Mucosa of stomach (tissue), 1 donor: ENCODE measurements at regions not wholly inside any gene's neighbourhood (a gene's known extent, or its start where the extent isn't known, plus 50 kb on each side); places are given as distances from the start of the nearest gene placed in this dataset.
"Not testable (repeated sequence)": the region's sequence is repeated elsewhere in the genome, so short reads cannot be mapped to it uniquely, and the experiment has no call there.

Source experiments
- H3K27me3 ChIP-seq: one replicate; pipeline ENCODE4 v1.7.0; 2013; ENCODE audit warnings: mild to moderate bottlenecking, low read length; ENCODE audit not compliant: control insufficient read depth, insufficient read depth
- H3K36me3 ChIP-seq: one replicate; pipeline ENCODE4 v1.7.0; 2013; ENCODE audit warnings: low read length; ENCODE audit not compliant: control insufficient read depth, insufficient read depth
- H3K4me1 ChIP-seq: one replicate; pipeline ENCODE4 v1.7.0; 2013; ENCODE audit warnings: mild to moderate bottlenecking, low read length; ENCODE audit not compliant: control insufficient read depth, insufficient read depth
- H3K4me3 ChIP-seq: one replicate; pipeline ENCODE4 v1.7.0; 2013; ENCODE audit warnings: low read length
- H3K9ac ChIP-seq: one replicate; pipeline ENCODE4 v1.7.0; 2013; ENCODE audit warnings: mild to moderate bottlenecking, low read length, moderate library complexity
- H3K9me3 ChIP-seq: one replicate; pipeline ENCODE4 v1.7.0; 2013; ENCODE audit warnings: mild to moderate bottlenecking, low read length, moderate library complexity; ENCODE audit not compliant: control insufficient read depth
- donor health status: Pancreatic carcinoma.

DNA sequence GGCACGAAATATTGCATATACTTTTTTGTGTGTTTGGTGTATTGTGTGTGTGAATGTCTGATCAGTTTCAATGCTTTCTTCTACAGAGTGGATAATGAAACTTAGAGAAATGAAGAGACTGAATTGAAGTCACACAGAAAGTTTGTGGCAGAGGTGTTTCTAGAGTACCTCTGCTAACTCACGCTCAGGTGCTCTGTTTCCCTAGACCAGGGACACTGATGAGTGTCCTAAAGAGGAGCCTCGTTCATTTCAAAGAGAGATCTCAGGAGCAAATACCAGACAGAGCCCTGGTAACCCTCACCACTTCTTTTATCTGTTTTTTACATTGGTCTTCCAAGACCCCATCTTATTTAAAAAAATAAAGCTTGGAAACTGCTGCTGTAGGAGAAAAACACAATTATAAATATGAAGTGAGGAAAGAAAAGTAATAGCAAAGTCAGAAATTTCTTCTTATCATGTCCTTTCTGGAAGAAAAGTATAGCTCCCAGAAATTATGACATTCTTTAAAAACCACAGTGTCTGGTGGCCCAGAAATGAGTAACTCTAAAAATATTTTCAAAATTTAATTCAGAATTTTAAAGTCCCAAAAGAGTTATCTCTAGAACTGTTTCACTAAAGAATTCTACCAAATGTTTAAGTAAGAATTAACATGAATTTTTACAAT lies 720.6 kb downstream of the RFPL4B start:
- Histone ChIP-seq H3K36me3 (no peaks in the 10 kb centered on the region), H3K9ac (no peak overlapping the region), H3K4me1 (no peaks in the 10 kb centered on the region), H3K27me3 (no peaks in the 10 kb centered on the region), H3K4me3 (no peak overlapping the region), H3K9me3 (no peaks in the 10 kb centered on the region)

DNA sequence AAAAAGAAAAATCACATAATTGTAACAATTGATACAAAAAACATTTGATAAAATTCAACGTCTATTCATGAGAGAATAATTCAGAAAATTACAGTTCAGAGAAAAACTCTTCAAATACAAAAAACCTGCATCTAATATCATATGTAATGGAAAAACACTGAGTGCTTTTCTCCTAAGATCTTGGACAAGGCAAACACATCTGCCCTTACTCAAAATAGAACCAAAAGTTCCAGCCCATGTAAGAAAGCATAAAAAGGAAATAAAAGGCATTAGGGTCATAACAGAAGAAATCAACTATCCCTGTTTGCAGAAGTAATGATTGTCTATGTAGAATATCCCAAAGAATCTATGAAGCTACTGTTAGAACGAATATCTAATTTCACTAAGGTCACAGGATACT lies 721.4 kb downstream of the RFPL4B start:
- H3K36me3 ChIP-seq: no peaks in the 10 kb centered on the region
- H3K4me3 ChIP-seq: no peak overlapping the region
- no peak overlapping the region for H3K9ac ChIP-seq
- no peaks in the 10 kb centered on the region for H3K9me3 ChIP-seq
- H3K4me1 ChIP-seq: no peaks in the 10 kb centered on the region
- no peaks in the 10 kb centered on the region for H3K27me3 ChIP-seq

DNA sequence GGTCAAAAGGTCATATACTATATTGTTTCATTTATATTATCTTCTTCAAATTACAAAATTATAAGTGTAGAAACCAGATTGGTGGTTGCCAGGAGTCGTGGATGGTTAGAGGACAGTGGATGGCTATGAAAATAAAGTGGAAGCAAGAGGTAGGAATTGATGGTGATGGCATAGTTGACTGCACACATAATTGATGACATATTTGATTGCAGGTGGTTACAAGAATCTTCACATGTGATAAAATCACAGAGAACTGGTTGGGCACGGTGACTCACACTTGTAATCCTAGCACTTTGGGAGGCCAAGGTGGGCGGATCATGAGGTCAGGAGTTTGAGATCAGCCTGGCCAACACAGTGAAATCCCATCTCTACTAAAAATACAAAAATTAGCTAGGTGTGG lies 723.6 kb downstream of the RFPL4B start:
- not testable (repeated sequence) for H3K27me3 ChIP-seq, H3K4me1 ChIP-seq, H3K4me3 ChIP-seq, H3K36me3 ChIP-seq, H3K9ac ChIP-seq, H3K9me3 ChIP-seq

DNA sequence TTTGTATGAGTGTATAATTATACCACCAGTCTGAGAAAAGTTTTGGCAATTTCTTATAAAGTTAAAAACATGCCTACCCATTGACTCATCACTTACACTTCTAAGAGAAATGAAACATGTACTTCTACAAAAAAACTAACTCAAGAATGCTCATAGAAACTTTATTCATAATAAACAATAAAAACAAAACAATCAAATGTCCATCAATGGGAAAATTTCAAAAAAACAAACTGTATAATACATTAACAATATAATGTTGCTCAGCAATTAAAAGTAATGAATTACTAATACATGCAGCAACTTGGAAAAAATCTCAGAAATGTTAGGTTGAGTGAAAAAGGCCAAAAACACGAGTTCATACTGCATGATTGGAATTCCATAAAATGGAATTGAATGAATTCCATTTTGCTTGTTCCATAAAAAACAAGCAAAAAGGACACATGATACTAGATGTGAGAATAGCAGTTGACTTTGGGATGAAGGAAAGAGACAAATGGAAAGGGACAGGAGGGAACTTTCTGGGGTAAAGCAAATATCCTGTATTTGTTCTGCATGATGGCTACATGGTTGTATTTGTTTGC lies 726.6 kb downstream of the RFPL4B start:
- no peak overlapping the region for H3K4me3 ChIP-seq
- H3K27me3 ChIP-seq: no peaks in the 10 kb centered on the region
- H3K9me3 ChIP-seq: no peaks in the 10 kb centered on the region
- H3K4me1 ChIP-seq: no peaks in the 10 kb centered on the region
- H3K36me3 ChIP-seq: no peaks in the 10 kb centered on the region
- no peak overlapping the region for H3K9ac ChIP-seq

DNA sequence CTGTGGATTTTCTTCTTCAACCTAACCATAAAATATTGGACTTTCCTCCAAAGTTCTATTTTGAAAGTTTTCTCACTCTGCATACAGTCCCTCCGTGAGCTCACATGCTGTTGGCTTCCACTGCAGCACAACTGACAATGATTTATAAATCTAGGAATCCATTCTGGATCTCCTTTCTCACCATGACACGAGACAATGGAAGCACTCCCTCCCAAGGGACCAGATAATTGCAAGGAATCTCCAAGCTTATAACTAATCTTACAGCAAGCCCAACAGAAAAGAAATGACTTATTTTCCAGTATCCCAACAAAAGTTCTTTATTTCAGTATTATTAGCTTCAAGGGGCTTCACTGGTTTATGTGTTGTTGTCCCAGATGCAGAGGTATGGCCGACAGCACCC lies 729.0 kb downstream of the RFPL4B start:
- H3K4me1 ChIP-seq: no peaks in the 10 kb centered on the region
- H3K9me3 ChIP-seq: no peaks in the 10 kb centered on the region
- no peak overlapping the region for H3K4me3 ChIP-seq
- H3K9ac ChIP-seq: no peak overlapping the region
- no peaks in the 10 kb centered on the region for H3K36me3 ChIP-seq
- H3K27me3 ChIP-seq: no peaks in the 10 kb centered on the region

DNA sequence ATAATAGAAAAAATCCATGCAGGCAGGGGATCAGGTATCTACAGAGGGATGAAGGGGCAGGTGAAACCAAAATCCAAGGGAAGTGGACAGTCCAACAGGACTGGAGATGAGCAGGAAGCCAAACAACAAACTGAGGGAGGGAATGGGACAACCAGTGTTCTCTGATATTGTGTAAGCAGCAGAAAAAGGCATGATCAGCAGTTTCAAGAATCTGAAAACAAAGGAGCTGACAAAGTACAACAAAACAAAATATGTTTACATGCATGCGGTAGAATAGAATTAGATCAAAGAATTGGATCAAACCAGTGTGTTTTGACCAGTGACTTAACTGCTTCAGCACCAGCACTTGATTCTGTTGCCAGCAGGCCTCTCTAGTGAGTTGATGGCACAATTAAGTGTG lies 729.7 kb downstream of the RFPL4B start:
- no peaks in the 10 kb centered on the region for H3K27me3 ChIP-seq
- H3K36me3 ChIP-seq: no peaks in the 10 kb centered on the region
- no peak overlapping the region for H3K9ac ChIP-seq
- no peaks in the 10 kb centered on the region for H3K4me1 ChIP-seq
- no peaks in the 10 kb centered on the region for H3K9me3 ChIP-seq
- no peak overlapping the region for H3K4me3 ChIP-seq

DNA sequence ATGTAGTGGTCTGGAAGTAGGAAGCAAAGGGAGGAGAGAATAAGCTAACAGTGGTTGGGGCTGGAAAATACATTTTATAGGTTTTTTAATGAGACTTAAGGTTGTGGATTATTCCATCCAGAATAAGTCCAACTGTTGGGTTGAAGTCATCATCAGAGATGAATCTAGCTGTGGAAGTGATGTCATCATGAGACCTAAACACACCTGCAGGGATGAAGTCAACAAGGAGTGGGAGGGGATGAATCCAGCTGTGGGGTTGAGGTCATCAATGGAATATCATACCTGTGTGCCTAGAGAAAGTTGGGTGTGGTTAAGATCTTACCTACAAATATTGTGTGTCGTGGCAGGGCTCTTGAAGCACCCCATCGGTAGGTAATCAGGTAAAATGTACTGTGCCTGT lies 730.7 kb downstream of the RFPL4B start:
- H3K4me1 ChIP-seq: no peaks in the 10 kb centered on the region
- no peaks in the 10 kb centered on the region for H3K36me3 ChIP-seq
- H3K4me3 ChIP-seq: no peak overlapping the region
- H3K27me3 ChIP-seq: no peaks in the 10 kb centered on the region
- no peak overlapping the region for H3K9ac ChIP-seq
- H3K9me3 ChIP-seq: no peaks in the 10 kb centered on the region

DNA sequence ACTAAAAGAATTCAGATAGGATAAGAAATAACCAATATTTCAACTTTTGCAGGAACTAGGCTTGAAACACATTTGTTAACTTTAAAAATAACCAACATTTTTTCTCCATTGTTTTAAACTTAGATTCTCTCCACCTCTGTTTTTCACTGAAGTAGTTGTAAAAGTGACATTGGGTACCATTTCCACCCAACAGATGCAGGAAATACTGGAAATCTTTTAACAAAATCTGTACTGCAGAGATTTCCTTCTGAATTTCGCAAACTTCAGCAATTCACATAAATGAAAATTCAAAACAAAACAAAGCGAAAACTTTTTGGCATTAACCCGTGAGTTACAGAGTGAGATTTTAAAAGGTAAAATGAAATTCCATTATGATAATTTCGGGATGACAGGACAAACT lies 731.7 kb downstream of the RFPL4B start:
- H3K36me3 ChIP-seq: no peaks in the 10 kb centered on the region

DNA sequence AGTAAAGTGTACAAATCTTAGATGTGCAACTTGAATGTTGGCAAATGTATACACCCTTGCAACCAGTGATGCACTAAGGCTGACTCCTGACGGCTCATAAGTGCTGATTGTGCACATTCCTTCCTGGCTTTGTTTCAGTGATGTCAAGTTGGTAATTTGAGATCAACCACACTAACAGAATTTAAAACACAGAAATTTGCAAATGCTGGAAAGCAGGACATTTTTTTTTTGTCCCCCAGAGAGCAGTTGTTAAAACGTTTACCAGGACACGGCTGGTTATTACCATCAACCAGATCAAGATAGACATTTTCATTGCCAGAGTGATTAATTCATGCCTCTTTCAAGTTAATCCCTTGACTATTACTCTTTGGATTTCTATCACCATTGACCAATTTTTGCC lies 735.6 kb downstream of the RFPL4B start:
- no peaks in the 10 kb centered on the region for H3K27me3 ChIP-seq
- no peaks in the 10 kb centered on the region for H3K4me1 ChIP-seq
- H3K9ac ChIP-seq: no peak overlapping the region
- no peak overlapping the region for H3K4me3 ChIP-seq
- no peaks in the 10 kb centered on the region for H3K36me3 ChIP-seq
- H3K9me3 ChIP-seq: no peaks in the 10 kb centered on the region

More for the DNA sequence above, 731.7 kb downstream of the RFPL4B start:
- Histone ChIP-seq H3K27me3 (no peaks in the 10 kb centered on the region), H3K4me3 (no peak overlapping the region), H3K9ac (no peak overlapping the region), H3K4me1 (no peaks in the 10 kb centered on the region), H3K9me3 (no peaks in the 10 kb centered on the region)

DNA sequence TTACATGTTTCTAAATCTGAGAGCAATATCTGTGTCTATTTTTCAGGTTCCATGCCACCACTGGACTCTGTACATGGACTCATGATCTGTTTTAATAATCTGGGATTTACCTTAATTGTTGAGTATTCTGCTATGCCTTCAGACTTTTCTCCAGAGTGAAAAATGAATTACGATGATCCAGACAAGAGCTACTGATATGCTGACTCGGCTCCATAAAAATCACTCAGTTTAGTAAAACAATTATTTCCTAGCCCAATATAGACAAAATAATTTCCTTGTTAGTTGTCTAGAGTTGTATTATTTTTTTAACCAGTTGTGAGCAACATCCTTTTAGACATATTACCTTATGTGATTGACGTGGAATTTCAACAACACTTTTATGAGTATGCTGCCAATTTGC lies 736.8 kb downstream of the RFPL4B start:
- no peaks in the 10 kb centered on the region for H3K9me3 ChIP-seq
- no peak overlapping the region for H3K9ac ChIP-seq
- H3K4me3 ChIP-seq: no peak overlapping the region
- H3K36me3 ChIP-seq: no peaks in the 10 kb centered on the region
- H3K4me1 ChIP-seq: no peaks in the 10 kb centered on the region
- no peaks in the 10 kb centered on the region for H3K27me3 ChIP-seq

DNA sequence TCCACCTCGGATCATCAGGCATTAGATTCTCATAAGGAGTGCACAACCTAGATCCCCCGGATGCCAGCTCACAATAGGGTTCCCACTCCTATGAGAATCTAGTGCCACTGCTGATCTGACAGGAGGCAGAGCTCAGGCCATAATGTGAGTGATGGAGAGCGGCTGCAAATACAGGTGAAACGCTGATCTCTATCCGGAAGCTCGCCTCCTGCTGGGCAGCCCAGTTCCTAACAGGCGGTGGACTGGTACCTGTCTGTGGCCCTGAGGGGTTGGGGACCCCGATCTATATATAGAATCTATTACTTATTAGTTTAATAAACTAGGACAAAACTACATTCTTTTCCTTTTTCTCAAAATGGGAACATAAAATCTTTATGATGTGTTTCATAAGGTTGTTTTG lies 741.9 kb downstream of the RFPL4B start:
- Histone ChIP-seq H3K4me1 (no peaks in the 10 kb centered on the region), H3K27me3 (no peaks in the 10 kb centered on the region), H3K4me3 (no peak overlapping the region), H3K36me3 (no peaks in the 10 kb centered on the region), H3K9me3 (no peaks in the 10 kb centered on the region), H3K9ac (no peak overlapping the region)

DNA sequence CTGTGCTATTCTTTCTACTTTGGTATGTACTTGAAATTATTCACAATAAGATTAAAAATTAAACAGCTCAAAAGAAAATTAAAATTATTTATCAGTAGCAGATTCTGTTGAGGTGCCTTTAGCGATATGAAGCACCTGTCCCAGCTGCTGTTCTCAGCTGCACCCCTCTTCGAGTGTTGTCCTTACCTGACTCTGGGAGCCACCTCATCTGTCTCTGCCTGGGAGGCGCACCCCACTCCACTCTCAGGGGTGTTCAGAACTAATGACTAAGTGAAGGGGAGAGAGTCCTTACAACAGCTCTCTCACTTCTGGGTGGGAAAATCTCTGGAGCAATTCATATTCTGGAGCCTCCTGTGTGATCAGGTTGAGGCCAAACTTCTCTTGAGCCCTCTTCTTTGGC lies 745.7 kb downstream of the RFPL4B start:
- no peaks in the 10 kb centered on the region for H3K36me3 ChIP-seq
- H3K4me3 ChIP-seq: no peak overlapping the region
- H3K27me3 ChIP-seq: no peaks in the 10 kb centered on the region
- no peaks in the 10 kb centered on the region for H3K9me3 ChIP-seq
- no peak overlapping the region for H3K9ac ChIP-seq
- no peaks in the 10 kb centered on the region for H3K4me1 ChIP-seq

DNA sequence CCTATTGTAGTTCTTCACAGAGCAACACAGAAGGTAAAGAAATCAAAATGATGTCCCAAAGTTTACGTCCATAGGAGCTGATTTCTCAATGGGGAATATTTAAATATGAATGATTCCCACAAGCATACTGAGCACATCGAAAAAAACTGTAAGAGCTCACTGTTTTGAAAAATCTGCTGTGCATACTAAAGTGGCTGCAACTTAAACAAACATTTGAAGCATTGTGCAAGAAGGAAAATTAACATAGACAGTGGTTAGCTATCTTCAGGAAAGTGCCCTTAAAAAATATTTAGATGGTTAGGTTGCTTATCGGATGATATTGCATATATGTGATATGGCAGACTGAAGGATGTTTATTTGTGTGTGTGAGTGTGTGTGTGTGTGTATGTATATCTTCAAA lies 747.6 kb downstream of the RFPL4B start:
- no peaks in the 10 kb centered on the region for H3K4me1 ChIP-seq
- H3K4me3 ChIP-seq: no peak overlapping the region
- no peaks in the 10 kb centered on the region for H3K9me3 ChIP-seq
- no peak overlapping the region for H3K9ac ChIP-seq
- no peaks in the 10 kb centered on the region for H3K27me3 ChIP-seq
- H3K36me3 ChIP-seq: no peaks in the 10 kb centered on the region
